ENCODE measurements at regions not wholly inside any gene's neighbourhood (a gene's known extent, or its start where the extent isn't known, plus 50 kb on each side); places are given as distances from the start of the nearest gene placed in this dataset.

GRCh38 chr13:37270226-37271001, 164.9 kb upstream of the CSNK1A1L start:
- Histone ChIP-seq H3K4me1 (no peaks in the 10 kb centered on the region), H3K4me3 (no peak overlapping the region), H3K9me3 (peaks cover 0 to 36% (median 0%) of the 10 kb centered on the region in 8 donors), H3K27me3 (replicated peaks in 1 of 7) (no peaks in the 10 kb centered on the region), H3K36me3 (no peaks in the 10 kb centered on the region), H3K27ac (no peak overlapping the region)
- TF ChIP-seq CTCF (IDR thresholded peaks at IDR 0.05 in 8 of 11, conservative IDR thresholded peaks at IDR 0.05 in 3 of 11) (no peak), POLR2A (IDR thresholded peaks at IDR 0.05) (no peak), POLR2AphosphoS5 (IDR thresholded peaks at IDR 0.05) (no peak)
- 83 to 90% (median 85%) methylated on average over 5 of the region's 5 CpGs for WGBS, 5 donors
- intact Hi-C loops (cut with DNase I; ENCODE audit: low total_unique reads), result no loop called here
- no peak for DNase-seq

GRCh38 chr13:37263871-37264270, 158.4 kb upstream of the CSNK1A1L start:
- intact Hi-C loops (cut with DNase I; ENCODE audit: low total_unique reads), result no loop called here
- no peak overlapping the region for H3K27ac ChIP-seq

GRCh38 chr13:37257706-37258105, 152.2 kb upstream of the CSNK1A1L start:
- H3K4me3 ChIP-seq, result no peak overlapping the region
- DNase-seq, result no peak
- H3K27me3 ChIP-seq (replicated peaks in 1 of 7), result no peaks in the 10 kb centered on the region
- H3K36me3 ChIP-seq, result no peaks in the 10 kb centered on the region
- TF ChIP-seq CTCF (IDR thresholded peaks at IDR 0.05 in 8 of 11, conservative IDR thresholded peaks at IDR 0.05 in 3 of 11), result no peak
- H3K9me3 ChIP-seq, result peaks cover 0 to 44% (median 34%) of the 10 kb centered on the region in 8 donors
- H3K4me1 ChIP-seq, result no peaks in the 10 kb centered on the region
- H3K27ac ChIP-seq, result no peak overlapping the region
- WGBS, 5 donors, result 56 to 88% (median 73%) methylated on average over 2 of the region's 2 CpGs
- intact Hi-C loops (cut with DNase I; ENCODE audit: low total_unique reads), result no loop called here

More at GRCh38 chr13:37263871-37264270, 158.4 kb upstream of the CSNK1A1L start:
- Histone ChIP-seq H3K36me3 (no peaks in the 10 kb centered on the region), H3K4me1 (no peaks in the 10 kb centered on the region), H3K27me3 (replicated peaks in 1 of 7) (no peaks in the 10 kb centered on the region), H3K9me3 (peaks cover 0 to 54% (median 35%) of the 10 kb centered on the region in 8 donors), H3K4me3 (no peak overlapping the region)
- DNase-seq, result no peak
- TF ChIP-seq CTCF (IDR thresholded peaks at IDR 0.05 in 8 of 11, conservative IDR thresholded peaks at IDR 0.05 in 3 of 11), result no peak
- 32 to 53% (median 49%) methylated on average over 2 of the region's 2 CpGs for WGBS, 5 donors

GRCh38 chr13:37257051-37257450, 151.6 kb upstream of the CSNK1A1L start:
- H3K27me3 ChIP-seq (replicated peaks in 1 of 7), result no peaks in the 10 kb centered on the region
- WGBS, 5 donors, result 85 to 95% (median 88%) methylated on average over 1 of the region's 1 CpG
- H3K9me3 ChIP-seq, result peaks cover 0 to 37% (median 30%) of the 10 kb centered on the region in 8 donors
- intact Hi-C loops (cut with DNase I; ENCODE audit: low total_unique reads), result no loop called here
- DNase-seq, result no peak
- TF ChIP-seq POLR2AphosphoS5 (IDR thresholded peaks at IDR 0.05) (no peak), CTCF (IDR thresholded peaks at IDR 0.05 in 8 of 11, conservative IDR thresholded peaks at IDR 0.05 in 3 of 11) (no peak), POLR2A (IDR thresholded peaks at IDR 0.05) (no peak)
- H3K4me1 ChIP-seq, result no peaks in the 10 kb centered on the region
- no peaks in the 10 kb centered on the region for H3K36me3 ChIP-seq
- H3K27ac ChIP-seq, result no peak overlapping the region
- no peak overlapping the region for H3K4me3 ChIP-seq
